GM23338 (cell line): ENCODE measurements at regions not wholly inside any gene's neighbourhood (a gene's known extent, or its start where the extent isn't known, plus 50 kb on each side); places are given as distances from the start of the nearest gene placed in this dataset.

Source experiments
- CREB1 ChIP-seq: fragments of 250-450 bp; sonication (Bioruptor Pico); IDR thresholded peaks from 2 replicates; pipeline ENCODE4 v1.5.0; 2020; ENCODE audit warnings: low read depth, mild to moderate bottlenecking, moderate library complexity
- CTCF ChIP-seq, 2 experiments: fragments of 200-600 bp in 1 of 2; sonication (generic) in 1 of 2; conservative IDR thresholded peaks; 2 replicates each; pipeline versions ENCODE4 v1.5.1 to v1.6.1; 2016 to 2017; ENCODE audit warnings: antibody characterized with exemption in 2 of 2, low read depth in 2 of 2, mild to moderate bottlenecking in 2 of 2, moderate library complexity in 1 of 2
- ETS1 ChIP-seq: IDR thresholded peaks from 2 replicates; pipeline ENCODE4 v1.6.1; 2016; ENCODE audit warnings: antibody characterized with exemption
- ZNF331 ChIP-seq: fragments of 250-450 bp; sonication (Bioruptor Pico); IDR thresholded peaks from 2 replicates; pipeline ENCODE4 v1.5.0; 2020; ENCODE audit warnings: low read depth, mild to moderate bottlenecking, moderate library complexity

- TF ChIP-seq CTCF (conservative IDR thresholded peaks at IDR 0.05; ENCODE audit: low read depth in 2 of 2) (no peak), CREB1 (CRISPR knock-in tag) (no peak), ETS1 (no peak), ZNF331 (CRISPR knock-in tag) (no peak)
Observed at GRCh38 chr18:1455605-1456004, 550.9 kb downstream of the ADCYAP1 start.
